ENCODE measurements at regions not wholly inside any gene's neighbourhood (a gene's known extent, or its start where the extent isn't known, plus 50 kb on each side); places are given as distances from the start of the nearest gene placed in this dataset.

DNA sequence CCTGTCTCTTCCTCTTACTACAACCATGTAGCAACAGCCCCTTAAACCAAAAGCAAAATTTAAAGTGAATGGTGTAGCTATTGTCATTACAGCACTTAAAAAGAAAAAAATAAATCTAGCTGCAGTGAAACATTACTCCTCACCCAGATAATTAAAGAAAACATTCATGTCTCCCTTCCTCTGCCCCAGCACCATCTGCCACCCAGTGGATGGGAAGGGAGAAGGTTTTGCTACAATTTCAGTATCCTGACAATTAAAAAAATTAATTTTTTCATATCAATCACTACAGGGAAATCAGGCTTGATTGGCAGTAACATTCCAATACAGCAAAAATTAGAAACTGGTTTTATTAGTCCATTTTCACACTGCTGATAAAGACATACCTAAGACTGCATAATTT is 147.4 kb upstream of the PUM3 start:
- H3K27me3 ChIP-seq: no peaks in the 10 kb centered on the region
- no peaks in the 10 kb centered on the region for H3K36me3 ChIP-seq
- H3K9me3 ChIP-seq: no peaks in the 10 kb centered on the region
- no peak overlapping the region for H3K9ac ChIP-seq (ENCODE audit: low read depth in 2 of 2, low read length in 2 of 2)
- no peaks in the 10 kb centered on the region for H3K4me1 ChIP-seq
- TF ChIP-seq, protein P1, sequence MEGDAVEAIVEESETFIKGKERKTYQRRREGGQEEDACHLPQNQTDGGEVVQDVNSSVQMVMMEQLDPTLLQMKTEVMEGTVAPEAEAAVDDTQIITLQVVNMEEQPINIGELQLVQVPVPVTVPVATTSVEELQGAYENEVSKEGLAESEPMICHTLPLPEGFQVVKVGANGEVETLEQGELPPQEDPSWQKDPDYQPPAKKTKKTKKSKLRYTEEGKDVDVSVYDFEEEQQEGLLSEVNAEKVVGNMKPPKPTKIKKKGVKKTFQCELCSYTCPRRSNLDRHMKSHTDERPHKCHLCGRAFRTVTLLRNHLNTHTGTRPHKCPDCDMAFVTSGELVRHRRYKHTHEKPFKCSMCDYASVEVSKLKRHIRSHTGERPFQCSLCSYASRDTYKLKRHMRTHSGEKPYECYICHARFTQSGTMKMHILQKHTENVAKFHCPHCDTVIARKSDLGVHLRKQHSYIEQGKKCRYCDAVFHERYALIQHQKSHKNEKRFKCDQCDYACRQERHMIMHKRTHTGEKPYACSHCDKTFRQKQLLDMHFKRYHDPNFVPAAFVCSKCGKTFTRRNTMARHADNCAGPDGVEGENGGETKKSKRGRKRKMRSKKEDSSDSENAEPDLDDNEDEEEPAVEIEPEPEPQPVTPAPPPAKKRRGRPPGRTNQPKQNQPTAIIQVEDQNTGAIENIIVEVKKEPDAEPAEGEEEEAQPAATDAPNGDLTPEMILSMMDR (IDR thresholded peaks at IDR 0.05): no peak
- no peak overlapping the region for H3K4me3 ChIP-seq
- no peak overlapping the region for H3K27ac ChIP-seq
- no peak for DNase-seq
- intact Hi-C loops (cut with DNase I): no loop called here

DNA sequence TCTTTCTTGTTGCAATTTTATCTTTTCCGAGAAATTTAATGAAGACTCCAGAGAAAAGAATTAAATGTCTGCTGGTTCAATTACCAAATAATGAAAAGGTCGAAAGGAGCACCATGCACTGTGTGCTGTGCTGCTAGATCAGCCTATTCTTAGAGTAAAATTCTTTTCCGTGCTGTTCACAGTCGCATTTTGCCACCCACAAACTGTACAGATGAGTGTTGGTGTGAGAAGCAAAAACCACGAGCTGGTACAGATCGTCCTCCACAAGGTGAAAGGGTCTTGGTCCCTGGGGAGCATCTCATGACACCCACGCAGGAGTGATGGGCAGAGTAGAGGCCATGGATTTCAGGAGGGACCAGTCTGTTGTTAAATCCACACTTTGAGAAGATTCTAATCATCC is 143.8 kb upstream of the PUM3 start:
- Histone ChIP-seq H3K9me3 (no peaks in the 10 kb centered on the region), H3K27me3 (no peaks in the 10 kb centered on the region), H3K4me1 (no peaks in the 10 kb centered on the region), H3K9ac (ENCODE audit: low read depth in 2 of 2, low read length in 2 of 2) (no peak overlapping the region), H3K27ac (no peak overlapping the region), H3K4me3 (no peak overlapping the region), H3K36me3 (no peaks in the 10 kb centered on the region)
- no peak for DNase-seq
- TF ChIP-seq, protein P1 (IDR thresholded peaks at IDR 0.05): no peak
- intact Hi-C loops (cut with DNase I): no loop called here

DNA sequence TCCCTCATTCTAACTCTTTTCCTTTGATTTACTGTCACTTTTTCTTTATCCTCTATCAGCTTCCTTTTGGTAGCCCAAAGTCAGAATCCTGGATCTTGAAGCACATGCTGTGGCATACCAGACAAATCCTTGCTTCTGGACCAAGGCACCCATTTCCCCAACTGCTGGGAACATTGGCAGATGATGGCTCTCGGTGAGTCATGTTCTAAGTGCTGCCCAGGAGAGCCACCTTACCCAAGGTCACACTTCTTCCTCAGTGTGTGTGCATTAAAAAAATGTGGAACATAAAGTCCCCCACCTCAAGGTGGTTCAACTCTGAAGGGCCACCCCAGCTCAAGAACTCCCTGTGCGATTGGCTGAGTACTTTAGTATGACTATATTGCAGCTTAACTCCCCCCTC is 141.4 kb upstream of the PUM3 start:
- Histone ChIP-seq H3K27ac (no peak overlapping the region), H3K4me1 (no peaks in the 10 kb centered on the region), H3K9ac (ENCODE audit: low read depth in 2 of 2, low read length in 2 of 2) (no peak overlapping the region), H3K27me3 (no peaks in the 10 kb centered on the region), H3K9me3 (no peaks in the 10 kb centered on the region), H3K4me3 (no peak overlapping the region), H3K36me3 (no peaks in the 10 kb centered on the region)
- TF ChIP-seq, protein P1 (IDR thresholded peaks at IDR 0.05): no peak
- intact Hi-C loops (cut with DNase I): no loop called here
- no peak for DNase-seq

DNA sequence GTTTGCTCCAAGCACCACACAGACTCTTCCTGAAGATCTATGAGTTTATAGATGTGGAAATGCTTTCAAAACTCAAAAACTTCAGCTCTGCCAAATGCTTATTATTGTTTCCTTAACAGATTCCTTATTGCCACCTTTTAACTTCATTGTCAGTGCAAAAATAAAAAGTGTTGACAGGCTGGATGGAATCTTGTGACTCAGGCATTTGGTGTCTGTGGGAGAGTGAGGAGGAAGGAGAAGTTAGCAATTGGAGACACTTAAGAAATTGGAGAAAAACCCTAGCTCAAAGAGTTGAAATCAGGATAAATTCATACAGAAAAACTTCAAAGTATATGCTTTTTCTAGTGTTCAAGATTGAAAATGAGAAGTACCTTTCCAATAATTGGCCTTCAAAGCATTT is 140.6 kb upstream of the PUM3 start:
- H3K27me3 ChIP-seq: no peaks in the 10 kb centered on the region
- DNase-seq: no peak
- intact Hi-C loops (cut with DNase I): no loop called here
- TF ChIP-seq, protein P1 (IDR thresholded peaks at IDR 0.05): no peak
- no peak overlapping the region for H3K27ac ChIP-seq
- H3K36me3 ChIP-seq: no peaks in the 10 kb centered on the region
- no peak overlapping the region for H3K9ac ChIP-seq (ENCODE audit: low read depth in 2 of 2, low read length in 2 of 2)
- H3K9me3 ChIP-seq: no peaks in the 10 kb centered on the region
- no peaks in the 10 kb centered on the region for H3K4me1 ChIP-seq
- no peak overlapping the region for H3K4me3 ChIP-seq

DNA sequence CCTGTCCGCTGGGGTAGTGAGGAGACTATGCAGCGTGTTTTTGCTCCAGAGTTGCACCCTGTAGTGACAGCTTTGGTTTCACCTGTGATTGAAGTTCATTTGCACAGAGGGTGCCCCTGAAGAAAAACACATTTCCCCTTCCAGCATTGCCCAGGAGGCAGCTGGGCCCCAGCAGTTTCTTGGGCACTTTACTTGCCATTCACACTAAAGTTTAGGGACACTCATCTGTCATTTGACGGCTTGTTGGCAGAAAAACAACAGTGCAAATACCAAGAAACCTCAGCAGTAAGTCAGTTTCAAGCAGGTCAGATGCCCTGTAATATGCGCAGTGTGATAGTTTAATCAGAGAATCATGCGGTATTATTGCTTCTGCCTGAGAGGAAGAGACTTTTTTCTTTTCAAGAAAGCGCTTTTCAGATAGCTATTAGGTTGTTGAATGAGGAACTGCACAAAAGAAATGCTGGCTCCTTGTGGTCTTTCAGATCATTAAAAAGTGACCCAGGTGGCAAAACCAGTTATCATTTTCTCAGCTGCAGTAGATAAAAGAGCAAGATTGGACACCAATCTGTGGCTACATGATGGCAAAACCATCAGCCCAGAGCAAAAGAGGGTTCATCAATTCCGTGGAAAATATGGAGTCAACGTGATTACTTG is 136.2 kb upstream of the PUM3 start:
- Histone ChIP-seq H3K27me3 (no peaks in the 10 kb centered on the region), H3K36me3 (no peaks in the 10 kb centered on the region), H3K4me1 (no peaks in the 10 kb centered on the region), H3K27ac (no peak overlapping the region), H3K9me3 (no peaks in the 10 kb centered on the region), H3K4me3 (no peak overlapping the region), H3K9ac (ENCODE audit: low read depth in 2 of 2, low read length in 2 of 2) (no peak overlapping the region)
- intact Hi-C loops (cut with DNase I): no loop called here
- TF ChIP-seq, protein P1 (IDR thresholded peaks at IDR 0.05): no peak
- DNase-seq: no peak

Data from colonic mucosa (tissue), 4 donors.